IPS-18c (cell line): ENCODE measurements at regions not wholly inside any gene's neighbourhood (a gene's known extent, or its start where the extent isn't known, plus 50 kb on each side); places are given as distances from the start of the nearest gene placed in this dataset.
"Not testable (repeated sequence)": the region's sequence is repeated elsewhere in the genome, so short reads cannot be mapped to it uniquely, and the experiment has no call there.

Experiments
- H3K4me3 ChIP-seq: 2 replicates; pipeline ENCODE4 v1.7.0; 2013; ENCODE audit warnings: low read depth, mild to moderate bottlenecking, low read length, moderate library complexity; ENCODE audit not compliant: insufficient read depth
- H3K9me3 ChIP-seq: one replicate; pipeline ENCODE4 v1.6.1; 2013; ENCODE audit warnings: mild to moderate bottlenecking, low read length, moderate library complexity; ENCODE audit not compliant: control insufficient read depth, insufficient read depth

DNA sequence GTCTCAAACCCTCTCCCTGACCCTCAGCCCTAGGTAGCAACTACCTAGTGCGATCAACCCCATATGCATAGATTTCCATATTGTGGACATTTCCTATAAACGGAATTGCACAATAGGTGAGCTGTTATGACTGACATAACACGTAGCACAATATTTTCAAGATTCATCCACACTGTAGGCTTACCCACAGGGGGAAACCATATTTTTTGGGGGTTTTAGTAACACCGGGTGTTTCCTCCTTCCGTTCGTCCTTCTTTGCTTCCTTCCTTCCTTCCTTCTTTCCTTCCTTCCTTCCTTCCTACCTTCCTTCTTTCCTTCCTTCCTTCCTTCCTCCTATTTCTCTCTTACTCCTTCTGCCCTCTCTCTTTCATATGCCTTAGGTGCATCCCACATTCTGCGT, 524.2 kb downstream of the CWH43 start:
- peaks cover 48% of the 10 kb centered on the region for H3K9me3 ChIP-seq

DNA sequence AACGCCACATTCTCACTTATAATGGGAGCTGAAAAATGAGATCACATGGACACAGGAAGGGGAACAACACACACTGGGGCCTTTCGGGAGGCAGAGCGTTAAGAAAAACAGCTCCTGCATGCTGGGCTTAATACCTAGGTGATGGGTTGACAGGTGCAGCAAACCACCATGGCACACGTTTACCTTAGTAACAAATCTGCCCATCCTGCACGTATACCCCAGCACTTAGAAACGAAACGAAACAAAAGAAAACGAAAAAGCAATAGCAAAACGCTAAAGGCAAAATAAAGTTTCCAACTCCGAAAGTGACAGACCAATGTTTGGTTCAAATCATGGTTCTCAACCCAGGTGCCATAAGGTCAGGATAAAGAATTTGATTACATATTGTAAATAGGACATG, 525.3 kb downstream of the CWH43 start:
- H3K4me3 ChIP-seq = not testable (repeated sequence)
- peaks cover 55% of the 10 kb centered on the region for H3K9me3 ChIP-seq

More for the DNA sequence above, 524.2 kb downstream of the CWH43 start:
- H3K4me3 ChIP-seq = not testable (repeated sequence)

DNA sequence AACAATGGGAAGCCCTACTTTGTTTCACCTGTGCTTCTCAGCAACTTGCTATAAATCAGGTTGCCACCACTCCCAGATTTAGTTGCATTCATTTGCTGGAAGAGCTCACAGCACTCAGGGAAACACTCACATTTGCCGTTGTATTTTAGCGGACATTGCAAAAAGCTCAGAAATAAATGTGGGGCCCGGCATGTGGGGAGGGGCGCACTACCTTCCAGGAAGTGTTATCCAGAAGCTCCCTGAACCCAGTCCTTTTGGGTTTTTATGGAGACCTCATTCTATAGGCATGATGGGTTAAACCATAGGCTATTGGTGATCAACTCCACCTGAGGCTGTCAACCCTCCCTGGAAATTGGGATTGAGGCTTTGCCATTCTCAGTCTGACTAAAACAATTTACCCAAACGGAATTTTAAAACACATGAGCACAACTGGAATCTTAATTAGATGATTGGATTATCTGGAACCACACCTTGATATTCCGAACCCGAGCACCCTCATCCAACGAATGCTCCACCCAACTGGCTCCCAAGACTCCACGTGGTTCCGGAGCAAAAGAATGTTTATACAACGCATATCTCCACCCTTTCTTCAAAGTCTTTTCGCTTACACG, 525.9 kb downstream of the CWH43 start:
- not testable (repeated sequence) for H3K4me3 ChIP-seq
- peaks cover 55% of the 10 kb centered on the region for H3K9me3 ChIP-seq

DNA sequence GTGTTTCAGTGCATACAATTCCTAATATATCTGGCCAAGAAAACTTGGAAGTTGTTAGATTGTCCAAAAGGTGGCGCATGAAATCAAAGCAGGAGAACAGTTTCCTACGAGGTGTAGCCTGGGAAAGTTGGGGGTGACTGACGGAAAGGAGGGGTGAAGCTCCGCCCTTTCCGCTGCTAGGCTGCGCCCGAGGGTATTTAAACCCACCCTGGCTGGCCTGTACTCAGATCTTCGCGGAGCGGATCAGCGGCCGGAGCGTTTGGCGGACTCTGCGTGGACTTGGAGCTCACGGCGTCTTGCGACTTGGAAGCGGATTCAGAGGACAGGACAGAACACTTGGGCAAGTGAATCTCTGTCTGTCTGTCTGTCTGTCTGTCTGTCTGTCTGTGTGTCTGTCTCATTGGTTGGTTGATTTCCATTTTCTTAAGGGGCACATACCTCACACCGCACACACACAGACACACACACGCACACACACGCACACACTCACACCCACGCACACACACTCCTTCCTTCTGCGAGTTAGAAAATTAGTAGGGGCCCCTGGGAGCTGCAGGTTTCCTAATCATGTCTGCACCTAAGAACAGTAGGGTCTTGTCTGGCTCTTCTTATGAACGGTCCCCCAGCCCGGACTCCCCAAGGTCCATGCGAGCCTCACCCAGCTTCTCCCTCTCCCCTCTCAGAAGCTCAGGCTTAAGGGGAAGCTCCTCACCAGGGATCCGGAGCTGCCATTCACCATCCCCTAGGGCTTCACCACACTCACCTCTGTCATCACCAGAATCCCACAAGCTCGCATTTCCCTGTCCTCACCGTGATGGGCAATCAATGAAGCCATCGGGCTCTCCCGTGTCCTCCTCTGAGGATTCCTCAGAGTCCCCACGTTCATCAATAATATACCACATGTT, 526.8 kb downstream of the CWH43 start:
- Histone ChIP-seq H3K4me3 (peak overlapping the region; percentile 26; the same call in 1 of the 2 replicates), H3K9me3 (peaks cover 55% of the 10 kb centered on the region)

DNA sequence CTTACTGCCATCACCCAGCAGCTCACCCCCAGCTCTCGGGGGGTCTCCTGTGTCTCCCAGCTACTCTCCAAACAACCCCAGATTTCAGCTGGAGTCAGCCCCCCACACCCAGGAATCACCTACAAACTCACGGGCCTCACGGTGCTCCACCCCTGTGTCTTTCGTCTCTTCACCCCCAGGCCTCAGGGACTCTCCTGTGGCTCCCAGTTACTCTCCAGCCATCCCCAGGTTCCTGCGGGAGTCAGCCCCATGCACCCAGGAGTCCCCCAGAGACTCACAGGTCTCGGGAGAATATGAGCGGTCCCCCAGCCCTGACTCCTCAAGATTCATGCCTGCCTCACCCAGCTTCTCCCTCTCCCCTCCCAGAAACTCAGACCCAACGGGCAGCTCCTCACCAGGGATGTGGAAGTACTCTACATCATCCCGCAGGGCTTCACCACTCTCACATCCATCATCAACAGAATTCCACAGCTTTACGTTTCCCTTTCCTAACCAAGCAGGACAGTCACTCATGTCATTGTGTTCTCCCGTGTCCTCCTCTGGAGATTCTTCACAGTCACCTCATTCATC, 527.6 kb downstream of the CWH43 start:
- Histone ChIP-seq H3K4me3 (peak overlapping the region; percentile 9; the same call in 1 of the 2 replicates), H3K9me3 (peaks cover 55% of the 10 kb centered on the region)

DNA sequence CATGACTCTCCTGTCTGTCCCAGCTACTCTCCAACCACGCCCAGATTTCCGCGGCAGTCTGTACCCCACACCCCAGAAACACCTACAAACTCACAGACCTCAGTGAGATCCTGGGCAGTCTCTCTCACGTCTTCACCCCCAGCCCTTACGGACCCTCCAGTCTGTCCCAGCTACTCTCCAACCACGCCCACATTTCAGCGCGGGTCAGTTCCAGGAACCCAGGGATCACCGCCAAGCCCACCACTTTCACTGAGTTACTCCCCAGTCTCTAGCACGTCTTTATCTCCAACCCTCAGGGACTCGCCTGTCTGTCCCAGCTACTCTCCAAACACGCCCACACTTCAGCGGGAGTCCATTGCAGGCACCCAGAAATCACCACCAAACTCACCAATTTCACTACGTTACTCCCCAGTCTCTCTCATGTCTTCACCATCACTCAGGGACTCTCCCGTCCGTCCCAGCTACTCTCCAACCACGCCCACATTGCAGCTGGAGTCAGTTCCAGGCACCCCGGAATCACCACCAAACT, 528.2 kb downstream of the CWH43 start:
- Histone ChIP-seq H3K4me3 (peak overlapping the region; percentile 9; the same call in 1 of the 2 replicates), H3K9me3 (peaks cover 57% of the 10 kb centered on the region)

DNA sequence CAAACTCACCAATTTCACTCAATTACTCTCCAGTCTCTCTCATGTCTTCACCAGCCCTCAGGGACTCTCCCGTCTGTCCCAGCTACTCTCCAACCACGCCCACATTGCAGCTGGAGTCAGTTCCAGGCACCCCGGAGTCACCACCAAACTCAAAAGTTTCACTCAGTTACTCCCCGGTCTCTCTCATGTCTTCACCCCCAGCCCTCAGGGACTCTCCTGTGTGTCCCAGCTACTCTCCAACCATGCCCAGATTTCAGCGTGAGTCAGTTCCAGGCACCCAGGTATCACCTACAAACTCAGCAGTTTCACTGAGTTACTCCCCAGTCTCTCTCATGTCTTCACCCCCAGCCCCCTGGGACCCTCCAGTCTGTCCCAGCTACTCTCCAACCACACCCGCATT, 528.8 kb downstream of the CWH43 start:
- not testable (repeated sequence) for H3K4me3 ChIP-seq
- peaks cover 57% of the 10 kb centered on the region for H3K9me3 ChIP-seq

DNA sequence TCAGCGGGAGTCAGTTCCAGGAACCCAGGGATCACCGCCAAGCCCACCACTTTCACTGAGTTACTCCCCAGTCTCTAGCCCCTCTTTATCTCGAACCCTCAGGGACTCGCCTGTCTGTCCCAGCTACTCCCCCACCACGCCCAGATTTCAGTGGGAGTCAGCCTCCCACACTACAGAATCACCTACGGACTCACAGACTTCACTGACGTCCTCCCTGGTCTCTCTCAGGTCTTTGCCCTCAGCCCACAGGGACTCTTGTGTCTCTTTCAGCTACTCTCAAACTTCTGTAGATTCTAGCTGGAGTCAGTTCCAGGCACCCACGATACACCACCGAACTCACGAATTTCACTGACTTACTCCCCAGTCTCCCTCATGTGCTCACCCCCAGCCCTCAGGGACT, 529.2 kb downstream of the CWH43 start:
- not testable (repeated sequence) for H3K4me3 ChIP-seq
- peaks cover 55% of the 10 kb centered on the region for H3K9me3 ChIP-seq

DNA sequence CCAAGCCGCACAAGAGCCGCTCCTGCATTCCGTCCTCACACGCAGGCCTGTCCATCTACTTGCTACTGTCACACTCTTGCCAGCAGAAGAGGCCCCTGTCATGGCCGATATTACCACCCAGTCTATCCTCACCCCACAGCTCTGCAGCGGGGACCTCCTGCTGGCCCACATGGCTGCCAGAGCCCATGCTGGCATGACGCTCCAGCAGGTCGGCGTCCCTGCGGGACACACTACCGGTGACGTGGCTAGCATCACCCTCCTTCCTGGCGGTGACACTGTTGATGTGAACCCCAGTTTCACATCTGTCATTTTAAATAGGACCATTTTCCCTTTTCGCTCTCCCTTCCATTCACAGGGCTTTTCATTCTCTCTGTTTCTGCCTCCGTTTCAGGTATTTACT, 530.0 kb downstream of the CWH43 start:
- H3K4me3 ChIP-seq = not testable (repeated sequence)
- H3K9me3 ChIP-seq = peaks cover 49% of the 10 kb centered on the region

DNA sequence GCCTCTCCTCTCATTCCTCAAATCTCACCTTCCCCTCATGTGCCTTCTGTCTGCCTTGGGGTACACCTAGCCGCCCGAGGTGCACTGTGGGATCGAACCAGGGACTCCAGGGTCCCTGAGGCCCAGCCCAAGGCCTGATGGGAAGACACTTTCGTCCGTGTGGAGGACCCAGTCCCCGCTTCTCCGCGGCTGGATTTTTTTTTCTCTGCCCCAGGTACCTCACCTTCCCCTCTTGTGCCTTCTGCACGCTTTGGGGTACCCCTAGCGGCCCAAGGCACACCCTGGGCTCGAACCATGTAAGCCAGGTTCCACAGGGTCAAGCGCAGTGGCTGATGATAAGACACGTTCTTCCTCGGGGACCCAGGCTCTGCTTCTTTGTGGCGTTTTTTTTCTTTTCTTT, 530.7 kb downstream of the CWH43 start:
- Histone ChIP-seq H3K4me3 (no peak overlapping the region), H3K9me3 (peaks cover 42% of the 10 kb centered on the region)

DNA sequence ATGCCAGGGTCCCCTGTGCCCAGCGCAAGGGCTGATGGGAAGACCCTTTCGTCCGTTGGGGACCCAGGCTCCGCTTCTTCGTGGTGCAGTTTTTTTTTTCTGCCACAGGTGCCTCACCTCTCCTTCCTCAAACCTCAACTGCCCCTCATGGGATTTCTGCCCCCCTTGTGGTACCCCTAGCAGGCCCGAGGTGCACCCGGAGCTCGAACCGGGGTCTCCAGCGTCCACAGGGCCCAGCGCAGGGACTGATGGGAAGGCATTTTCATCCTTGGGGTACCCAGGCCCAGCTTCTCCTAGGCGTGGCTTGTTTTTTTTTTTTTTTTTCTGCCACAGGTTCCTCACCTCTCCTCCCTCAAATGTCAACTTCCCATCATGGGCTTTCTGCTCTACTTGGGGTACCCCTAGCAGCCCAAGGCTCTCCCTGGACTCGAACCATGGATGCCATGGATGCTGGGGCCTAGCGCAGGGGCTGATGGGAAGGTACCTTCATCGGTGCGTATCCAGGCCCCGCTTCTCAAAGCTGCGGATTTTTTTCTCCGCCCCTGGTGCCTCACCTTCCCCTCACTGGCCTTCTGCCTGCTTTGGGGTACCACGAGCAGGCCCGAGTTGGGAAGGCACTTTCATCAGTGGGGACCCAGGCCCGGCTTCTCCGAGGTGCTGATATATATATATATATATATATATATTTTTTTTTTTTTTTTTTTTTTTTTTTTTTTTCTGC, 531.6 kb downstream of the CWH43 start:
- peaks cover 33% of the 10 kb centered on the region for H3K9me3 ChIP-seq
- not testable (repeated sequence) for H3K4me3 ChIP-seq

DNA sequence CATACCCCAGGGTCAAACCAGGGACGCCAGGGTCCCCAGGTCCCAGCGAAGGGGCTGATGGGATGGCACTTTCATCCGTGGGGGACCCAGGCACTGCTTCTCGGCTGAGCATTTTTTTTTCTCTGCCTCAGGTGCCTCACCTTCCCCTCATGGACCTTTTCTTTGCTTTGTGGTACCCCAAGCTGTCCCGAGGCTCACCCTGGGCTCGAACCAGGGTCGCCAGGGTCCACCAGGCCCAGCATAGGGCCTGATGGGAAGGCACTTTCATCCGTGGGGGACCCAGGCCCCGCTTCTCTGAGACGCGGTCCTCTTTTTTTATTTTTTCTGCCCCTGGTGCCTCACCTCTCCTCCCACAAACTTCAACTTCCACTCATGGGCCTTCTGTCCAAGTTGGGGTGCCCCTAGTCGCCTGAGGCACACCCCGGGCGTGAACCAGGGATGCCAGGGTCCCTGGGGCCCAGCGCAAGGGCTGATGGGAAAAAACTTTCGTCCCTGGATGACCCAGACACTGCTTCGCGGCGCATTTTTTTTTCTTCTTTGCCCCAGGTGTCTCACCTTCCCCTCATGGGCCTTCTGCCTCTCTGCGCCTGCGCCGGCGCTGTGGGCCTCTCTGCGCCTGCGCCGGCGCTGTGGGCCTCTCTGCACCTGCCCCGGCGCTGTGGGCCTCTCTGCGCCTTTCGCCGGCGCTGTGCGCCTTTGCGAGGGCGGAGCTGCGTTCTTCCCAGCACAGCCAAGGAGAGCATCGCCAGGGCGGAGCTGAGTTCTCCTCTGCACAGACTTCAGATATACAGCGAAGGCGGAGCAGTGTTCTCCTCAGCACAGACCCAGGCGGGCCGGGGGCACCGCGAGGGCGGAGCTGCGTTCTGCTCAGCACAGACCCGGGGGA, 533.3 kb downstream of the CWH43 start:
- peaks cover 16% of the 10 kb centered on the region for H3K9me3 ChIP-seq
- not testable (repeated sequence) for H3K4me3 ChIP-seq

DNA sequence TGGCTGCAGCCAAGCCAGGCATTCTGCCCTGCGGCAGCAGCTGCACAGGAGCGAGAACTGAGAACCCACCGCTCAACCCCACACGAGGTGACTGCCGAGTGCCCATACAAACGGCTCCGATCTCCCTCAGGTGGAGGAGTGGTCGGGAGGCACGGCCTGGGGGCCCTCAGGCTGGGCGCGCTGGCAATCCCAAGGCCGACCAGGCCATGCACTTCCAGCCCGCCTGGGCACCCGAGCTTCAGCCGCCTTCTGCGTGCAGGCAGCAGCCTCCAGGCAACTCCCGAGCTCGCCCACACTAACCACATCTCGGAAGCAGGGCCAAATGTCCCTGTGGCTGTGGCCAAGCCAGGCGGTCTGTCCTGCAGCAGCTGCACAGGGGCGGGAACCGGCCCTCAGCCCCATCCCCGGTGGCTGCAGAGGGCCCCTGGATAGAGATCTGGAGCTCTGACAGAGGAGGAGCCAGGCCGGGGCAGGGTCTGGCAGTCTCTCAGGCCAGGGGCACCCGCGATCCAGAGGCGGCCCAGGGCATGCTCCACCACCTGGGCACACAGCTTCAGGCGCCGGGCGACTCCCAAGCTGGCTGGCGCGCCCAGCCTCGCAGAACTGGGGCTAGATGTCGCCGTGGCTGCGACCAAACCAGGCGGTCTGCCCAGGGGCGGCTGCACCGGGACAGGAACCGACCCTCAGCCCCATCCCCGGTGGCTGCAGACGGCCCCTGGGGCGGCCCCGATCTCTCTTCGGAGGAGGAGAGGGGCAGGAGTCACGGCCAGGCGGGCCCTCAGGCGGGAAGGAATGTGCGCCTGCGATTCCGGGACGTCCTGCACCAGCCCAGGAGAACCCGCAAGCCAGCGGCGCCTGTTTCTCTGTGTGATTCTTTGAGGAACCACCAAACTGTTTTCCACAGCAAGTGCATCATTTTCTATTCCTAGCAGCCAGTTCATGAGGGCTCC, 538.0 kb downstream of the CWH43 start:
- not testable (repeated sequence) for H3K4me3 ChIP-seq, H3K9me3 ChIP-seq

DNA sequence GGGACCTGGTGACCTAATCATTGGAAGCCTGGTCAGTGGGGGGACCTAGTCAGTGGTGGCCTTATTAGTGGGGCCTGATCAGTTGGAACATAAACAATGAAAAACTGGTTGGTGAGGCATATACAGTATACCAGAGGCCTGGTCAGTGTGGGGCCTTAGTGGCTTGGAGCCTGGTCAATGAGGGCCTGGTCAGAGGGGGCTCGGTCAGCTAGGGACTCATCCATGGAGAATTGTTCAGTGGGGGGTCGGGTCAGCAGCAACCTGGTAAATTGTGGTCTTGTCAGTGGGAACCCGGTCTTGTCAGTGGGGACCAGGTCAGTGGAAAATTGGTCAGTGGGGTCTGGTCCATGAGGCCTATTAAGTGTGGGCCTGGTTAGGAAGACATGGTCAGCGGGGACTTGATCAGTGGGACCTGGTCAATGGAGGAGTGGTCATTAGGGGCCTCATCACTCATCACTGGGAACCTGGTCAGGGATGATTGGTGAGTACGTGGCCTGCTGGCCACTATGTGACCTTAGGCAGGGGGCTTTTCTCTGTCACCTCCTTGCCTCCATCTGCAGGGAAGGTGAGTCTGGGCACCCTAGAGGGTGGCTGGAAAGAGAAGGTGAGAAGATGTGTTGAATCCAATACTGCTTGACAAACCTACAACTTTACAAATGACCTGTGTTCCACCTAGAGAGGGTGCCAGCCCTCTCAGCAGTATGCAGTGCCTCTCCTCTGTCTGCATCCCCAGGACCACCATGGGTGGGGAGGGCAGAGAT, 573.0 kb downstream of the CWH43 start:
- not testable (repeated sequence) for H3K4me3 ChIP-seq
- peaks cover 10% of the 10 kb centered on the region for H3K9me3 ChIP-seq
